ENCODE measurements at regions not wholly inside any gene's neighbourhood (a gene's known extent, or its start where the extent isn't known, plus 50 kb on each side); places are given as distances from the start of the nearest gene placed in this dataset.

DNA sequence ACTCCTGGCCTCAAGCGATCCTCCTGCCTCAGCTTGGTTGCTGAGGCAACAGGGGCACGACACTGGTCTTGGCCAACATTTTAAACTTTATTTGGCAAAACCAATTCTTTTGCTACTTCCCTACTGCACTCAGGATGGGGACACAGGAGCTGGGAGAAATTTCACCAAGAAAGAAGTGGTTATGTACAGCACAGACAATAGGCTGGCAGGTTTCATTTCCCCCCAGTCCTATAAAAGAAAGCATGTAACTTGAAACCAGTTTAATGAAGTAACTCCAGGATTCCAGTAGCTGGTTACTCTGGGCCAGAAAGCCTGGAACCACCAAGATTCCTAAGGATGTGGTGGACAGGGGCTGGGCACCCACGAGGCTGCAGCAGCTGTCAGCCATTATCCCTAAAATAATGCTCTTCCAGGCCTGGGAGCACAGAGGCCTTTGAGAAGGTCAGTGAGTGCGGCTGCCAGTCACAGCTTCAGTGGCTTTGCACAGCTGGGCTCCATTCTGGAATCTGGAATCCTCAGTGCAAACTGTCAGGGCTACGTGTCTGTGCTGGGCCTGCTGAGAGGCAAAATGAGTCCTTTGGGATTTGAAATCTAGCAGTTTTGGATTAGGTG, 142.3 kb upstream of the ITGA6 start:
- no peak for TF ChIP-seq EZH2phosphoT487 (IDR thresholded peaks at IDR 0.05; ENCODE audit: borderline replicate concordance, low read depth, low read length)
- TF ChIP-seq, protein P1, sequence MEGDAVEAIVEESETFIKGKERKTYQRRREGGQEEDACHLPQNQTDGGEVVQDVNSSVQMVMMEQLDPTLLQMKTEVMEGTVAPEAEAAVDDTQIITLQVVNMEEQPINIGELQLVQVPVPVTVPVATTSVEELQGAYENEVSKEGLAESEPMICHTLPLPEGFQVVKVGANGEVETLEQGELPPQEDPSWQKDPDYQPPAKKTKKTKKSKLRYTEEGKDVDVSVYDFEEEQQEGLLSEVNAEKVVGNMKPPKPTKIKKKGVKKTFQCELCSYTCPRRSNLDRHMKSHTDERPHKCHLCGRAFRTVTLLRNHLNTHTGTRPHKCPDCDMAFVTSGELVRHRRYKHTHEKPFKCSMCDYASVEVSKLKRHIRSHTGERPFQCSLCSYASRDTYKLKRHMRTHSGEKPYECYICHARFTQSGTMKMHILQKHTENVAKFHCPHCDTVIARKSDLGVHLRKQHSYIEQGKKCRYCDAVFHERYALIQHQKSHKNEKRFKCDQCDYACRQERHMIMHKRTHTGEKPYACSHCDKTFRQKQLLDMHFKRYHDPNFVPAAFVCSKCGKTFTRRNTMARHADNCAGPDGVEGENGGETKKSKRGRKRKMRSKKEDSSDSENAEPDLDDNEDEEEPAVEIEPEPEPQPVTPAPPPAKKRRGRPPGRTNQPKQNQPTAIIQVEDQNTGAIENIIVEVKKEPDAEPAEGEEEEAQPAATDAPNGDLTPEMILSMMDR (conservative IDR thresholded peaks at IDR 0.05; ENCODE audit: low read length) = no peak
